ENCODE measurements at regions not wholly inside any gene's neighbourhood (a gene's known extent, or its start where the extent isn't known, plus 50 kb on each side); places are given as distances from the start of the nearest gene placed in this dataset.

DNA sequence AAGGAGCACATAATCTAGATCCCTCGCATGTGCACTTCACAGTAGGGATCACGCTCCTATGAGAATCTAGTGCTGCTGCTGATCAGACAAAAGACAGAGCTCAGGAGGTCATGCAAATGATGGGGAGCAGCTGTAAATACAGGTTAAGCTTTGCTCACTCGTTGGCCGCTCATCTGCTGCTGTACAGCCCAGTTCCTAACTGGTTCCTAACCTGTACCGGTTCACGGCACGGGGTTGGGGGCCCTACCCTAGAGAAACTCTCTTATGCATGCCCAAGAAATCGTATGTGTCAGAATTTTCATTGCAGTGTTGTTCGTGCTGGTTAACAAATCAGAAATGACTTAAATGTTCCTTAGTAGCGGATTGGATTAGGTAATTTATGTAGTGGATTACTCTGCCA is 116.1 kb downstream of the CDH26 start:
- no peak for TF ChIP-seq POLR2A (IDR thresholded peaks at IDR 0.05)
- TF ChIP-seq, protein P1, sequence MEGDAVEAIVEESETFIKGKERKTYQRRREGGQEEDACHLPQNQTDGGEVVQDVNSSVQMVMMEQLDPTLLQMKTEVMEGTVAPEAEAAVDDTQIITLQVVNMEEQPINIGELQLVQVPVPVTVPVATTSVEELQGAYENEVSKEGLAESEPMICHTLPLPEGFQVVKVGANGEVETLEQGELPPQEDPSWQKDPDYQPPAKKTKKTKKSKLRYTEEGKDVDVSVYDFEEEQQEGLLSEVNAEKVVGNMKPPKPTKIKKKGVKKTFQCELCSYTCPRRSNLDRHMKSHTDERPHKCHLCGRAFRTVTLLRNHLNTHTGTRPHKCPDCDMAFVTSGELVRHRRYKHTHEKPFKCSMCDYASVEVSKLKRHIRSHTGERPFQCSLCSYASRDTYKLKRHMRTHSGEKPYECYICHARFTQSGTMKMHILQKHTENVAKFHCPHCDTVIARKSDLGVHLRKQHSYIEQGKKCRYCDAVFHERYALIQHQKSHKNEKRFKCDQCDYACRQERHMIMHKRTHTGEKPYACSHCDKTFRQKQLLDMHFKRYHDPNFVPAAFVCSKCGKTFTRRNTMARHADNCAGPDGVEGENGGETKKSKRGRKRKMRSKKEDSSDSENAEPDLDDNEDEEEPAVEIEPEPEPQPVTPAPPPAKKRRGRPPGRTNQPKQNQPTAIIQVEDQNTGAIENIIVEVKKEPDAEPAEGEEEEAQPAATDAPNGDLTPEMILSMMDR (IDR thresholded peaks at IDR 0.05): no peak

All from lower leg skin (tissue), 3 donors.